Duodenal mucosa (tissue), 2 donors: ENCODE measurements at regions not wholly inside any gene's neighbourhood (a gene's known extent, or its start where the extent isn't known, plus 50 kb on each side); places are given as distances from the start of the nearest gene placed in this dataset.
"Not testable (repeated sequence)": the region's sequence is repeated elsewhere in the genome, so short reads cannot be mapped to it uniquely, and the experiment has no call there.

Source experiments
- H3K27ac ChIP-seq: one replicate; pipeline ENCODE4 v1.7.0; 2013; ENCODE audit warnings: low read depth, low read length
- H3K27me3 ChIP-seq, 2 donors: one replicate each; pipeline ENCODE4 v1.7.0; 2013; ENCODE audit warnings: low read length in 2 of 2, control low read depth in 1 of 2; ENCODE audit not compliant: insufficient read depth in 2 of 2, control insufficient read depth in 1 of 2
- H3K36me3 ChIP-seq, 2 donors: one replicate each; pipeline ENCODE4 v1.7.0; 2013; ENCODE audit warnings: low read length in 2 of 2, control low read depth in 1 of 2; ENCODE audit not compliant: insufficient read depth in 2 of 2, control insufficient read depth in 1 of 2
- H3K4me1 ChIP-seq, 2 donors: one replicate each; pipeline ENCODE4 v1.7.0; 2013; ENCODE audit warnings: low read length in 2 of 2, control low read depth in 1 of 2; ENCODE audit not compliant: insufficient read depth in 2 of 2, control insufficient read depth in 1 of 2
- H3K4me3 ChIP-seq, 2 donors: one replicate each; pipeline ENCODE4 v1.7.0; 2013; ENCODE audit warnings: low read length in 2 of 2, low read depth in 1 of 2
- H3K9ac ChIP-seq, 2 donors: one replicate each; pipeline ENCODE4 v1.7.0; 2013; ENCODE audit warnings: low read length in 2 of 2, low read depth in 1 of 2
- H3K9me3 ChIP-seq, 2 donors: one replicate each; pipeline ENCODE4 v1.7.0; 2013; ENCODE audit warnings: low read length in 2 of 2, control low read depth in 1 of 2; ENCODE audit not compliant: control insufficient read depth in 1 of 2

- not testable (repeated sequence) for H3K4me1 ChIP-seq, H3K4me3 ChIP-seq, H3K36me3 ChIP-seq, H3K27ac ChIP-seq, H3K9ac ChIP-seq, H3K27me3 ChIP-seq
- H3K9me3 ChIP-seq, result peaks cover 0 to 14% of the 10 kb centered on the region in 2 donors
Observed at GRCh38 chr5:114148728-114149127, 213.1 kb upstream of the KCNN2 start.

- no peak overlapping the region for H3K27ac ChIP-seq
- no peaks in the 10 kb centered on the region for H3K4me1 ChIP-seq
- H3K9me3 ChIP-seq, result peaks cover 0 to 17% of the 10 kb centered on the region in 2 donors
- H3K36me3 ChIP-seq, result no peaks in the 10 kb centered on the region
- no peak overlapping the region for H3K9ac ChIP-seq
- H3K27me3 ChIP-seq, result no peaks in the 10 kb centered on the region
- no peak overlapping the region for H3K4me3 ChIP-seq
Observed at GRCh38 chr5:114152656-114153360, 209.1 kb upstream of the KCNN2 start.

GRCh38 chr5:114153392-114153791, 208.5 kb upstream of the KCNN2 start:
- Histone ChIP-seq H3K4me3 (no peak overlapping the region), H3K27ac (no peak overlapping the region), H3K36me3 (no peaks in the 10 kb centered on the region), H3K9me3 (peaks cover 0 to 17% of the 10 kb centered on the region in 2 donors), H3K4me1 (no peaks in the 10 kb centered on the region), H3K9ac (no peak overlapping the region), H3K27me3 (no peaks in the 10 kb centered on the region)

GRCh38 chr5:114153833-114154232, 208.0 kb upstream of the KCNN2 start:
- Histone ChIP-seq H3K4me3 (no peak overlapping the region), H3K4me1 (no peaks in the 10 kb centered on the region), H3K9ac (no peak overlapping the region), H3K27me3 (no peaks in the 10 kb centered on the region), H3K36me3 (no peaks in the 10 kb centered on the region), H3K27ac (no peak overlapping the region), H3K9me3 (peaks cover 0 to 17% of the 10 kb centered on the region in 2 donors)

GRCh38 chr5:114166081-114166480, 195.8 kb upstream of the KCNN2 start:
- Histone ChIP-seq H3K36me3 (no peaks in the 10 kb centered on the region), H3K4me3 (no peak overlapping the region), H3K9me3 (peaks cover 0 to 6% of the 10 kb centered on the region in 2 donors), H3K27ac (no peak overlapping the region), H3K9ac (no peak overlapping the region), H3K27me3 (no peaks in the 10 kb centered on the region), H3K4me1 (no peaks in the 10 kb centered on the region)

- no peak overlapping the region for H3K27ac ChIP-seq
- no peaks in the 10 kb centered on the region for H3K9me3 ChIP-seq
- H3K9ac ChIP-seq, result no peak overlapping the region
- H3K27me3 ChIP-seq, result no peaks in the 10 kb centered on the region
- no peak overlapping the region for H3K4me3 ChIP-seq
- no peaks in the 10 kb centered on the region for H3K36me3 ChIP-seq
- no peaks in the 10 kb centered on the region for H3K4me1 ChIP-seq
Observed at GRCh38 chr5:114174131-114174530, 187.7 kb upstream of the KCNN2 start.

GRCh38 chr5:114174837-114175236, 187.0 kb upstream of the KCNN2 start:
- H3K27me3 ChIP-seq, result no peaks in the 10 kb centered on the region
- no peaks in the 10 kb centered on the region for H3K9me3 ChIP-seq
- H3K36me3 ChIP-seq, result no peaks in the 10 kb centered on the region
- H3K9ac ChIP-seq, result no peak overlapping the region
- no peak overlapping the region for H3K4me3 ChIP-seq
- H3K4me1 ChIP-seq, result no peaks in the 10 kb centered on the region
- H3K27ac ChIP-seq, result no peak overlapping the region

GRCh38 chr5:114176356-114176755, 185.5 kb upstream of the KCNN2 start:
- no peak overlapping the region for H3K9ac ChIP-seq
- H3K36me3 ChIP-seq, result no peaks in the 10 kb centered on the region
- no peaks in the 10 kb centered on the region for H3K27me3 ChIP-seq
- H3K27ac ChIP-seq, result no peak overlapping the region
- H3K4me3 ChIP-seq, result no peak overlapping the region
- H3K4me1 ChIP-seq, result no peaks in the 10 kb centered on the region
- no peaks in the 10 kb centered on the region for H3K9me3 ChIP-seq

GRCh38 chr5:114179134-114179533, 182.7 kb upstream of the KCNN2 start:
- Histone ChIP-seq H3K36me3 (no peaks in the 10 kb centered on the region), H3K27ac (no peak overlapping the region), H3K9ac (no peak overlapping the region), H3K27me3 (no peaks in the 10 kb centered on the region), H3K9me3 (no peaks in the 10 kb centered on the region), H3K4me1 (no peaks in the 10 kb centered on the region), H3K4me3 (no peak overlapping the region)

- no peaks in the 10 kb centered on the region for H3K36me3 ChIP-seq
- no peak overlapping the region for H3K9ac ChIP-seq
- no peaks in the 10 kb centered on the region for H3K9me3 ChIP-seq
- H3K4me3 ChIP-seq, result no peak overlapping the region
- no peaks in the 10 kb centered on the region for H3K27me3 ChIP-seq
- no peak overlapping the region for H3K27ac ChIP-seq
- H3K4me1 ChIP-seq, result no peaks in the 10 kb centered on the region
Observed at GRCh38 chr5:114184006-114184405, 177.9 kb upstream of the KCNN2 start.
